PC-9 (cell line): ENCODE measurements at regions not wholly inside any gene's neighbourhood (a gene's known extent, or its start where the extent isn't known, plus 50 kb on each side); places are given as distances from the start of the nearest gene placed in this dataset.

Experiments used
- EZH2 ChIP-seq: fragments of 200-600 bp; sonication (generic); IDR thresholded peaks from 2 replicates; pipeline ENCODE4 v1.8.0; 2017; ENCODE audit warnings: antibody characterized with exemption, low read depth
- TF ChIP-seq, protein P1 (sequence below): fragments of 200-600 bp; sonication (generic); conservative IDR thresholded peaks from 2 replicates; pipeline ENCODE4 v1.6.1; 2017; ENCODE audit warnings: mixed run types, antibody characterized with exemption, mild to moderate bottlenecking, moderate library complexity

DNA sequence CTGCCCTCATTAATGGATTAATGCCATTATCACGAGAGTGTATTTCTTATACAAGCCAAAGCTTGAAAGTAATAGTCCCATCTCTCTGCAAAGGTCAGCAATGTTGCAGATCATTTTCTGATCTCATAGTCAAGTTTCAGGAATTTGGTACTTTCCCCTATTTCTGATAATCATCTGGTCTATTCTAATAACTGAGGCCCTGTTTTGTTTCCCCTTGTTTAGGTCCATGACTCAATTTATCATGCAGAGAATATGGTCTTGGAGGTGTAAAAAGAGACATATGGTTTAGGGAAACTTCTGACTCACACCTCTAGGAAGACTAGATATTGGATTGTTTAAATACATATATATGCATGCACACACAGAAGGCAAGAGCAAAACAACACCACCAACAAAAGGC, 339.3 kb upstream of the NUDT12 start:
- TF ChIP-seq, protein P1, sequence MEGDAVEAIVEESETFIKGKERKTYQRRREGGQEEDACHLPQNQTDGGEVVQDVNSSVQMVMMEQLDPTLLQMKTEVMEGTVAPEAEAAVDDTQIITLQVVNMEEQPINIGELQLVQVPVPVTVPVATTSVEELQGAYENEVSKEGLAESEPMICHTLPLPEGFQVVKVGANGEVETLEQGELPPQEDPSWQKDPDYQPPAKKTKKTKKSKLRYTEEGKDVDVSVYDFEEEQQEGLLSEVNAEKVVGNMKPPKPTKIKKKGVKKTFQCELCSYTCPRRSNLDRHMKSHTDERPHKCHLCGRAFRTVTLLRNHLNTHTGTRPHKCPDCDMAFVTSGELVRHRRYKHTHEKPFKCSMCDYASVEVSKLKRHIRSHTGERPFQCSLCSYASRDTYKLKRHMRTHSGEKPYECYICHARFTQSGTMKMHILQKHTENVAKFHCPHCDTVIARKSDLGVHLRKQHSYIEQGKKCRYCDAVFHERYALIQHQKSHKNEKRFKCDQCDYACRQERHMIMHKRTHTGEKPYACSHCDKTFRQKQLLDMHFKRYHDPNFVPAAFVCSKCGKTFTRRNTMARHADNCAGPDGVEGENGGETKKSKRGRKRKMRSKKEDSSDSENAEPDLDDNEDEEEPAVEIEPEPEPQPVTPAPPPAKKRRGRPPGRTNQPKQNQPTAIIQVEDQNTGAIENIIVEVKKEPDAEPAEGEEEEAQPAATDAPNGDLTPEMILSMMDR: no peak
- TF ChIP-seq EZH2: no peak
